HG02870 (cell line): ENCODE measurements at regions not wholly inside any gene's neighbourhood (a gene's known extent, or its start where the extent isn't known, plus 50 kb on each side); places are given as distances from the start of the nearest gene placed in this dataset.

Source experiments
- ATAC-seq: cut with Tn5 transposase; IDR thresholded peaks from one replicate; pipeline ENCODE4 v1.9.1; 2021; ENCODE audit warnings: mild to moderate bottlenecking, moderate library complexity; ENCODE audit not compliant: unreplicated experiment

- no peak for ATAC-seq
These were observed 517.2 kb downstream of the DHX35 start for GRCh38 chr20:39479196-39479810.

- ATAC-seq, result no peak
These were observed 512.7 kb downstream of the DHX35 start for GRCh38 chr20:39474879-39475278.

DNA sequence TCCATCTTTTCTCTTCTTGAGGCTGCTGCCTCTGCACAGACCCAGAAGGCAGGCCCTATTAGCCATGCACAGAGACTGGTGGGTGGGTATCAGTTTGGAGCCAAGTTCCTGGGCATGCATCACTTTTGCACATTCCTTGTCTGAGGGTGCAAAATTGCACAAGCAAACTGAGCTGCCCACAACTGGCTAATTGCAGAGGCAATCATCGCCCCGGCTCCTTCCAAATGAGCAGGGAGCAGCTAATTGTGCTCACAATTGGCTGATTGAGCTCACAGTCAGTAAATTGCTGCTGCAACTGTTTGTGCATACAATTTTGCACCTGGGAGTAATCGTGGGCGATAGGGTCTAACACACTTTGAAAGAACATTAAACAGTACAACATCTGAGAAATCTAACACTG is 511.4 kb downstream of the DHX35 start:
- no peak for ATAC-seq

GRCh38 chr20:39468703-39469102 is 506.6 kb downstream of the DHX35 start:
- no peak for ATAC-seq

- no peak for ATAC-seq
These were observed 502.1 kb downstream of the DHX35 start for GRCh38 chr20:39464238-39464637.

DNA sequence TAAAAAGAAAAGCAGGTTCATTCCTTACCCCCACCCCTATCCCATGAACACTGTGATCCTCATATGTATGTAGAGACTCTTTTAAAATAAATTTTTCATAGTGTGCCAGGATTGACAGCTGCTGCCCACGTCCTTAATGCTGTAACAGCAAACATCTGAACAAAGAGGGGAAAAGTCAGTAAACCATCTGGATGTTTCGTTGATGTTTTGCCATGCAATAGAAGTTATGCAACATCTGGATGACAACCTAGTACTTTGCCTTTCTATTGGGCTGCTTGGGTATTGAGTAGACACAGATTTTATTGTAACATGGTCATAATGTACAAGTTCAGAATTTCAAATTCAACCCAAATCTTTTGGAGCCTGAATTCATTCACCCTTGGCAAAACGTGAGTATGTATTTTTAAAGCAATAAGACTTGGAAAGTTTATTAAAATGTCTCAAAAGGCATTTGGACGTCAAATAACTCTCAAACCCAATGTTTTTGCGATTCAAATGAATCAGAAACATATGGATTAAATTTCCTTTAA is 500.3 kb downstream of the DHX35 start:
- ATAC-seq, result no peak

GRCh38 chr20:39458452-39458851 is 496.3 kb downstream of the DHX35 start:
- no peak for ATAC-seq

DNA sequence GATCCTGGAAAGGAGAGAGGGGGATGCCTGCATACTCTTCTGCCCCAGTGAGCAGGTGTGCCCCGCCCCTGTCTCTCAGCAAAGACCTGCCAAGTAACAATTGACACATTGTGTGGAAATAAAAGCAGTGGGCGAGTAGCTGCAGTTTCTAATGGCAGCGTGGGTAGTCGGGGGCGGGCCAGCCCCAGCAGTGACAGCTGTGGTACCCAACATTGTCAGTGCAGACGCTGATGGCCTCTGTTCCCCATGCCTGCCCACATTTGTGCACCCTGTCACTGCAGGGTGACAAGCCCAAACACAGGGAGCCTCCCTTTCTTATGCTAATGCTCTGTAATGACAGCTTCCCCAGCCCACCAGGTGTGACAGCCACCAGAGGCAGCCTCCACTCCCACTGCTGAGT is 491.7 kb downstream of the DHX35 start:
- ATAC-seq, result no peak

- no peak for ATAC-seq
These were observed 490.6 kb downstream of the DHX35 start for GRCh38 chr20:39452583-39453340.

- no peak for ATAC-seq
These were observed 489.2 kb downstream of the DHX35 start for GRCh38 chr20:39451386-39451785.

- no peak for ATAC-seq
These were observed 484.3 kb downstream of the DHX35 start for GRCh38 chr20:39446397-39446796.

- no peak for ATAC-seq
These were observed 483.0 kb downstream of the DHX35 start for GRCh38 chr20:39445095-39445494.

- ATAC-seq, result no peak
These were observed 471.3 kb downstream of the DHX35 start for GRCh38 chr20:39433466-39433865.

- no peak for ATAC-seq
These were observed 469.1 kb downstream of the DHX35 start for GRCh38 chr20:39431091-39431880.

GRCh38 chr20:39429726-39430125 is 467.6 kb downstream of the DHX35 start:
- ATAC-seq, result no peak

DNA sequence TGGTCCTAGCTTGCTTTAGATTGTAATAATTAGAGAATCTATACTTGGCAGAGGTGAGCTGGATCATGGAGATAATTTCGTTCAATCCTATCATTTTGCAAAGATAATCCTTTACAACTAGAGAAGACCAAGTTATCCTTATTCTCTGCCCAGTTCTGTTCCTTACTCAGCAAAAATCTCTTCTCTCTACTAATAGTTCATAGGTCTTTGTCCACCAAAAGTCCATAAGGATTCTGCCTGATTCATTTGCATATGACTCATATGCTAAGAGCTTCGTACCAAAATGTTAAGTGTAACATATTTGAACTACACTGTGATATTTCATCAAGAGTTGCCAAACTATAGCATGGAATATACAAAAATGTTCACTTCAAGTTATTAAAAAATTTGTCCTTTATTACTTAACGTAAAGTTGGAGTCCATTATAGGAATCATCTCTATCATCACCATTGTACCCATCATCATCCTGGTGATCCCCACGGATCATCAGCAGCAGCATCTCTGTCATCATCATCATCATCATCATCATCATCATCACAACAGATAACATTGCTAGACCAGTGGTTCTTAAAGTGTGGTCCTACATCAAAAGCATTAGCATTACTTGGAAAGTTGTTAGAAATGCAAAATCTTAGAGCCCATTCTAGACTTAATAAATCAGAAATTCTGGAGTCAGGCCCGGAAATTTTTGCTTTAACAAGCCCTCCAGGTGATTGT is 463.0 kb downstream of the DHX35 start:
- no peak for ATAC-seq

DNA sequence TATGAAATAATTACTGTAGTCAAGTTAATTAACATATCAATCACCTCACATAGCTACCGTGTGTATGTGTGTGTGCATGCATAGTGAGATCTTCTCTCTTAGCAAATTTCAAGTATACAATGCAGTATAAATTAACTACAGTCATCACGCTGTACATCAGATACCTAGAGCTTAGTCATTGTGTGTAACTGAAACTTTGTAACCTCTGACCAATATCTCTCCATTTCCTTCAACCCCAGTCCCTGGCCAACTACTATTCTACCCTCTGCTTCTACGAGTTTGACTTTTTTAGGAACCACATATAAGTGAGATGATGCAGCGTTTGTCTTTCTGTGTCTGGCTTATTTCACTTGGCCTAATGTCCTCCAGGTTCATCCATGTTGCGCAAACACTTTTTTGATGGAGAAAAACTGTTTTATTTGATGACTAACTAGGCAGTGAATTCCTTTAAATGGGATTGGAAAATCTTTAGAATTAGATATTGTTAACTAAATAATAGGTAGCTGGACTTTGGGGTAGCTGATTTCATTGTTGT is 459.5 kb downstream of the DHX35 start:
- no peak for ATAC-seq

DNA sequence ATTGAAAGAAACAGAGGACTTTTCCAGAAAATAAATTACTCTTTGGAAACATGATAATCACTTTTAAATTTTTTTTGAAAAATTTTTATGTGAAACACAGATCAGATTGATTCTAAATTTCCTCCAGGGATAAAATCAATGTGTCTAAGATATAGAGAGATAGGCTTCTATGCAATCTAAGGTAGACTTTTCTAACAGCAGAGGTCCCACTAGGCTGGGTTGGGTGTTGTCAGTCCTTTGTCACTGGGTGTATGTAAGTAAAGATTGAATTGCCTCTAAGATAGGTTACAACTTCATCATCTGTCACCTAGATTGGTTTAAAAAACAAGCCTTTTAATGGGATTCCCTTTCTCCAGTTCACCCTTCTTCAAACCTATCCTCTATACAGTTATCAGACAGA is 449.9 kb downstream of the DHX35 start:
- ATAC-seq, result no peak

DNA sequence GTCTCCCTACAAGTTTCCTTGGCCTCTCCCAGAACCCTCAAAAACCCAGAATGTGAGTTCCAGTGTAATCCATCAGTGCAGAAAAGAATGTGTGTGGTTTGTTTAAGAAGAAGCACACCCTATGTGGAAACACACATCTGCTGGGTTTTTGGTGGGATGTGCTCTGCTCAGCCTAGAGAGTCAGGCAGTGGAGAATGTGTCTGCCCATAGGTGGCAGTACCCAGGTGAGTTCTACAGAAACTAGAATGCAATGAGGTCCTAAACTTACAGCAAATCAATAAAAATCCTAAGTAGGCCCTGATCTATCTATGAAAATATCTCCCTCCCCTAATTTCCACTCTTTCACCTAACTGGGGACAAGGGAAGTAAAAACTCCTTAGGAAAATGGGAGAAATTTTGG is 437.3 kb downstream of the DHX35 start:
- no peak for ATAC-seq

- ATAC-seq, result no peak
These were observed 436.5 kb downstream of the DHX35 start for GRCh38 chr20:39398656-39399055.

GRCh38 chr20:39397646-39398045 is 435.5 kb downstream of the DHX35 start:
- ATAC-seq, result no peak
